GM19372 (cell line): ENCODE measurements at regions not wholly inside any gene's neighbourhood (a gene's known extent, or its start where the extent isn't known, plus 50 kb on each side); places are given as distances from the start of the nearest gene placed in this dataset.

Experiments used
- ATAC-seq: cut with Tn5 transposase; IDR thresholded peaks from one replicate; pipeline ENCODE4 v1.9.1; 2021; ENCODE audit warnings: mild to moderate bottlenecking, low read depth, moderate library complexity; ENCODE audit not compliant: unreplicated experiment

DNA sequence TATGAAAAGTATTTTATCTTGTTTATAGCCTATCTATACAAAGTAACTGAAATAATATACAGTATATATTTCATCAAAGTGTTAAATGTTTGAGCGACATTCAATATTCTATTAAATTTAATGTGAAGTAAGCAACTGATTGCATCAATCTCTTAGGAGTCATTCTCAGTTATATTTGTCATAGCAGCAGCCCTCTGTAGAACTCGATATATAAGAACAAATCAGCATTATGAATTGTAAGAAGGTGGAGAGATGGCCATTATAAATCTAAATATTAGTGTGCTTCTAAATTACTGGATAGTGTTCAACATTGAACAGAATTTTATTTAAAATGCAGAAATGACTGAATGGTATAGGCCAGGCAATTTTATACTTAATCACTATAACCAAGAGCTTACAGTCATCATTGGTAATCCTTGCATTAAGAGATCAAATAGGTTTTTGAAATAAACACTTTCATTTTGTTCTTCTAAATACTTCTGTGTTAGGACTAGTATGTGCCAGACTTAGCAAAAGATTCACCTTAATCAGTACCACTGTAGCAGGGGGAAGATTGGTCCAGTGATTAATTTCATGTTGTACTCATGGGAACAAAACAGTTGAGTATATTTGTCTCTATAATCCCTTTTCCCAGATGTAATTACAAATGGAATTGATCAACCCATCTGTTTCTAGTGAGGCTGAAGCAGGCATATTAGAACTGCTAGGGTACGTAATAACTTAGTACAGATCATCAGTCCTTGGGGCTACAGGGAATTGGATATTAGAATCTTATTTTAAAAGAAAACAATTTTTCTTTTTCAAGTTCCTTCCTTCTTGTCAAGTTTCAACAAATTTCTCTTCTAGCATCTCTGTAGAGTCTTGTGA, 108.3 kb upstream of the TYRP1 start:
- no peak for ATAC-seq

- ATAC-seq = no peak
These were observed 97.8 kb upstream of the TYRP1 start for GRCh38 chr9:12595400-12595799.

DNA sequence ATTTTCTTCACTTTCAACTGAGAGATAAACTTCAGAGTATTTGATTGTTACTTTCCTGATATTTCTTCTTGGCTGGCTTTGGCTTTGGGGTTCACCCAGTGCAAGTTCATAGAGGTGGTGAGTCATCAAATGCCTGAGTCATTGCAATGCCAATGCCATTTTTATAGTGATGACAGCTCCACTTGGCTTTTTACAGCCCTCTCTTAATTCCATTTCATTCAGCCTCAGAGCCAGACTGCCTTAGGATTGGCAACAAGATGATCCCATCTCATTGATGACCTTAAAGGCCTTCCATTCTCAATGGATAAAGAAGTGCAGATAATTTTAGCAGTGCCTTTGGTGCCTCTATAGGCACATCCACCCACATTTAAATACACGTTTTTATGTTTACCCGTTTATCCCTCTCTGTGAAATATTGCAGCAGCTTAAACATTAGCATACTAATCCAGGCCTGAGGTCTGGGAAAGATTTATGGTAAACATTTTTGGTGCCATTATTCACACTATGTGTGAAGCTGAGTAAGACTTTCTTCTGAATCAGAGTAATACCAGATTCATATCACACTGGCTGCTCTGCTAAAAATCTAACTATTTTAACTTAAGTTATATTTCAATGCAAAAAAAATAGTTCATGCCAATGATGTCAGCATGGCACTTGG, 88.9 kb upstream of the TYRP1 start:
- no peak for ATAC-seq

GRCh38 chr9:12612211-12612770, 80.9 kb upstream of the TYRP1 start:
- no peak for ATAC-seq

GRCh38 chr9:12613071-12613470, 80.1 kb upstream of the TYRP1 start:
- ATAC-seq = no peak

DNA sequence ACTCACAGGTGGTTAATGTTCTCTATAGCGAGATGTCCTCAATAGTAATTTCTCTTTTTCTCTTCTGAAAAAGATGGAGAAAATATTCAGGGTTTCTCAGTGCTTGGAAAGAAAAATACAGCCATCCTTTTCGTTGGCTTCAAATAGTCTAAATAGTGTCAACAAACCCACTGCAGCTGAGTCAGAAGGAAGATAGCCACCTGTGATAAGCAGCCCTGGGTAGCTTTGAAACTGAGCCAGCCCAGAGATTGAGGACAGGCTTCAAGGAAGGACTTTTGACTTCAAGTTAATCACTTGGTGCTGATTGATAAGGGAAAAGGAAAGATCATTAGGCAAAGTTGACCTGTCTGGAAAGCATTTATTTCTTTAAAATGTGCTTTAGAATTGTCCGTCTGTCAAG, 78.7 kb upstream of the TYRP1 start:
- ATAC-seq = no peak

DNA sequence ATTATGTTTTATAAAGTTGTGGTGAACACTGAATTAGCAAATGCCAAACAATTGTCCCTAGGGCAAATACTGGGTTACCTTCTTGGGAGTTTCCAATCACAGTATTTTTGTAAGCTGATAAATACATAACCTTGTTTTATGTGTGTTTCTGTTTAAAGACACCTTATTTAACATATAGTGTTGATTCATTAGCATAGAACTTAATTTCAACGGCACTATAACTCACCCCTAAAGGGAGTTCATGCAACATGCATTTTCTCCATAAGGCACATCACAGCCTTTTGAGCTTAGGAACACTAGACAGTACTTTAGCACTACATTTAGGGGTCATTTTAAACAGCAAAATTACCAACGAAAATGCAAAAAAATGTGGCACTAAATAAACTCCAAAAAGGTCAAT, 74.2 kb upstream of the TYRP1 start:
- no peak for ATAC-seq

- ATAC-seq = no peak
These were observed 67.3 kb upstream of the TYRP1 start for GRCh38 chr9:12625844-12626243.

GRCh38 chr9:12627096-12627495, 66.1 kb upstream of the TYRP1 start:
- no peak for ATAC-seq

GRCh38 chr9:12628546-12628945, 64.6 kb upstream of the TYRP1 start:
- no peak for ATAC-seq

DNA sequence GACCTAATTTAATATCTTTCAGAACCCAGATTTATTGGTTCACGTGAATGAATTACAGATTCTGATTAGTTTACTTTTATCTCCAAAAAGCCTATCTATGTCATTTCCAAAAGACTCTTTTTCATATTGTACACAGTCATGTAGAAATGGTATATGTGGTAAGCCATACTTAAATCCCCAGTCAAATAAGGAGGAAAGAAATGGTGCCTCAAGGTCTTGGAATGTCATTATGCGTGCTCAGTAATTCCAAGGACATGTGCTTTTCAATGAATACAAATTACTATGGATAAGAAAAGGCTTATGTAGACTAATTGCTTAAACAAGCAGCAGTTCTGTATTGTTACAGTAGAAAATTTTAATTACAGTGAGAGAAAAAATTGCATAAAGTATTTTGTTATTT, 64.1 kb upstream of the TYRP1 start:
- no peak for ATAC-seq

- ATAC-seq = no peak
These were observed 61.3 kb upstream of the TYRP1 start for GRCh38 chr9:12631866-12632265.

- ATAC-seq = no peak
These were observed 60.0 kb upstream of the TYRP1 start for GRCh38 chr9:12633016-12633765.

DNA sequence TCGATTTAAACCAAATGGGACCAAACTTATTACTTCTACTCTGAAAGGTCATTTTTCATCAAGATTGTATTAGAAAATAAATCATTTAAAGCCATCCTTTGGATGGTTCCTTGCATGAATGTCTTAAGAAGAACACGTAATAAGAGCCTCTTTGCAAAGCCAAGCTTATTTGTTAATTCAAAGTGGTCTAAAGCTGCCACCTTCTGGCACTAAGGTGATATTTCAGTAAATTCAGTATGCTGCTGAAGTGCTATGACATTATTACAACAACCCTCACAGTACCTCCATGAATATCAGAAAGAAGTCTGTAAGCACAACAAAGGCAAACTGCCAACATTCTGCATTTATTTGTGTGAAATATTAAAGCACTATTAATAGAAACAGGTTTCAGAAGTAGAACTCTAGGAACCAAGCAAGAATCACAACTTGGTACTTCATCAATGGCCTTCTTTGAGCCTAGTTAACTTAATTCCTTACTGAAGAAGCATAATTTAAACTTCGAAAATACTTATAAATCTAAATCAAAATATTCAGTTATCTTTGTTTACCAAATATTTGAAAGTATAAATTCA, 53.1 kb upstream of the TYRP1 start:
- no peak for ATAC-seq

DNA sequence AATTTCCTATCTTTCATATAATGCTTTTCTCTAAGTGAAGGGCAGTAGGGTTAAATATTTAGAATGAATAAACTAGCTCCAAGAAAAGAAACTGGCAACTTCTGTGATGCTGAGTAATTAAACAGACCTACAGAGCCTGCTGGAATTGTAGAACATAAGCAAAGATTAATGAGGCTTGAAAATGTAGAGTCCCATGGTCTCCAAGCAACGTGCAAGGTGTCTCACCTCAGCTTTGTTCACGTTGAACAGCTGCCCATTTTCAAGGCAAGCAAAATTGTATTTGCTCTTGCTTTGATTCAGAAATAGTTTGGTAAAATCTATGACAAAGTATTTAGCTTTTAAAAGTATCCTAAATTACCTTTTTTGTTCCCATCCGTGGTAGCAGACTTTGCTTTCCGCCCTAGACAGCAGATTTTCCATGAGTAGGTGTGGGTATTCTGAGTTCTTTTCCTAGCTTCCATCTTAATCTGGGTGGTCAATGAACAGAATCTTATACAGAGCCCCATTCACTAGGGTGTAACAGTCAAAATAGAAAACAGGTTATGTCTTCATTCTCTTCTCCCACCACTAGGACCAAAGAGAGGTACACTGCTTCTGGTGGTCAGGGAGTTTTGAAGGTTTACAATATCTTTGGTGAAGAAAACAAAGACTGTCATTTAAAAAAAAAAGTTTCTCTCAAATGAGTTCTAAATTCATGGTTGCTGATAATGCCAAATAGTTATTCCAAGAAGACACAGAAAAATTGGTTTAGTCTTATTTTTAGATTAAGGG, 52.1 kb upstream of the TYRP1 start:
- no peak for ATAC-seq
